Activated naive CD4-positive, alpha-beta T cell treated with anti-CD3 and anti-CD28 coated beads, Interleukin-2, amount 10 ng/mL, durations not matched to agents 7 days and 5 days (primary cell): ENCODE measurements at regions not wholly inside any gene's neighbourhood (a gene's known extent, or its start where the extent isn't known, plus 50 kb on each side); places are given as distances from the start of the nearest gene placed in this dataset.
A peak's percentile ranks its signal among the peaks of the same experiment; 100 is the strongest.
"Not testable (repeated sequence)": the region's sequence is repeated elsewhere in the genome, so short reads cannot be mapped to it uniquely, and the experiment has no call there.

Experiments used
- CTCF ChIA-PET: fragments of 350-600 bp; sonication (Branson Sonifier 250); formaldehyde crosslinking; loops from one replicate; lab custom pipeline; 2021; ENCODE audit warnings: antibody characterized with exemption; lab: Charles Lee
- DNase-seq: peaks from one replicate; pipeline ENCODE4 v3.0.0-alpha.2; 2020
- H3K27ac Mint-ChIP-seq: one replicate; pipeline ENCODE4 v1.8.0; 2021; ENCODE audit warnings: mild to moderate bottlenecking, moderate library complexity, mixed read lengths
- H3K27me3 Mint-ChIP-seq: one replicate; pipeline ENCODE4 v1.8.0; 2021; ENCODE audit warnings: mild to moderate bottlenecking, mixed read lengths
- H3K36me3 Mint-ChIP-seq: one replicate; pipeline ENCODE4 v1.8.0; 2021; ENCODE audit warnings: mixed read lengths
- H3K4me1 Mint-ChIP-seq: one replicate; pipeline ENCODE4 v1.8.0; 2021; ENCODE audit warnings: mixed read lengths
- H3K4me3 Mint-ChIP-seq: one replicate; pipeline ENCODE4 v1.8.0; 2021; ENCODE audit warnings: mild to moderate bottlenecking, moderate library complexity, mixed read lengths
- H3K9me3 Mint-ChIP-seq: one replicate; pipeline ENCODE4 v1.8.0; 2021; ENCODE audit warnings: mixed read lengths

- DNase-seq: no peak
- H3K27me3 Mint-ChIP-seq: no peaks in the 10 kb centered on the region
- peaks cover 43% of the 10 kb centered on the region for H3K36me3 Mint-ChIP-seq
- H3K27ac Mint-ChIP-seq: no peak overlapping the region
- peaks cover under 1% of the 10 kb centered on the region for H3K4me1 Mint-ChIP-seq
- no peak overlapping the region for H3K4me3 Mint-ChIP-seq
- CTCF ChIA-PET: interaction anchor here (1.5 kb wide), 1 partner anchor 9 kb away, joined by 4 read pairs; no protein-coding TSS in a partner anchor
- peaks cover 43% of the 10 kb centered on the region for H3K9me3 Mint-ChIP-seq
These were observed 278.7 kb upstream of the SATB1 start for GRCh38 chr3:18703798-18704197.

GRCh38 chr3:18693588-18694329 lies 268.6 kb upstream of the SATB1 start:
- H3K4me3 Mint-ChIP-seq, H3K4me1 Mint-ChIP-seq, H3K36me3 Mint-ChIP-seq, H3K27me3 Mint-ChIP-seq, CTCF ChIA-PET, DNase-seq, H3K27ac Mint-ChIP-seq: not testable (repeated sequence)
- H3K9me3 Mint-ChIP-seq: peaks cover 13% of the 10 kb centered on the region

DNA sequence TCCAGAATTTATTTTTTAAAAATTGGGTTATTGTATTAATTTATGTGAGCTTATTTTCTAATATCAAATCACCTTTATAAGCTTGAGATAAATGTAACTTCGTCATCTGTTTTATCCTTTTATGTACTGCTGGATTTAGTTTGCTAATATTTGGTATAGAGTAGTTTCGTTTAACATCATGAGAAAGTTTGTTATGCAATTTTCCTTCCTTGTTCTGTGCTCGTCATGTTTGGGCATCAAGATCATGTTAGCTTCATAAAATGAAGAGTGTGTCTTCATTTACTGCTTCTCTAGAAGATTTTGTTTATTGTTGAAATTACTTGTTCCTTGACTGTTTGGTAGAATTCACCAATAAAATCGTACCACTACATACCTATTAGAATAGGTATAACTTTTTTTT lies 262.1 kb upstream of the SATB1 start:
- H3K27ac Mint-ChIP-seq: no peak overlapping the region
- no peaks in the 10 kb centered on the region for H3K27me3 Mint-ChIP-seq
- CTCF ChIA-PET: interaction anchor here (0.7 to 1.0 kb wide), 2 partner anchors 71 to 395 kb away, joined by 3 read pairs; no protein-coding TSS in a partner anchor

GRCh38 chr3:18683900-18684299 lies 258.8 kb upstream of the SATB1 start:
- CTCF ChIA-PET: interaction anchor here (1.1 kb wide), 1 partner anchor 56 kb away, joined by 3 read pairs; no protein-coding TSS in a partner anchor
- no peak overlapping the region for H3K27ac Mint-ChIP-seq
- H3K9me3 Mint-ChIP-seq: peaks cover 26% of the 10 kb centered on the region
- no peaks in the 10 kb centered on the region for H3K27me3 Mint-ChIP-seq
- no peak overlapping the region for H3K4me3 Mint-ChIP-seq
- peaks cover 36% of the 10 kb centered on the region for H3K36me3 Mint-ChIP-seq
- peaks cover 43% of the 10 kb centered on the region for H3K4me1 Mint-ChIP-seq
- no peak for DNase-seq

More for the DNA sequence above, 262.1 kb upstream of the SATB1 start:
- peaks cover 26% of the 10 kb centered on the region for H3K9me3 Mint-ChIP-seq
- DNase-seq: no peak
- no peak overlapping the region for H3K4me3 Mint-ChIP-seq
- H3K4me1 Mint-ChIP-seq: peaks cover 14% of the 10 kb centered on the region
- peaks cover 34% of the 10 kb centered on the region for H3K36me3 Mint-ChIP-seq

DNA sequence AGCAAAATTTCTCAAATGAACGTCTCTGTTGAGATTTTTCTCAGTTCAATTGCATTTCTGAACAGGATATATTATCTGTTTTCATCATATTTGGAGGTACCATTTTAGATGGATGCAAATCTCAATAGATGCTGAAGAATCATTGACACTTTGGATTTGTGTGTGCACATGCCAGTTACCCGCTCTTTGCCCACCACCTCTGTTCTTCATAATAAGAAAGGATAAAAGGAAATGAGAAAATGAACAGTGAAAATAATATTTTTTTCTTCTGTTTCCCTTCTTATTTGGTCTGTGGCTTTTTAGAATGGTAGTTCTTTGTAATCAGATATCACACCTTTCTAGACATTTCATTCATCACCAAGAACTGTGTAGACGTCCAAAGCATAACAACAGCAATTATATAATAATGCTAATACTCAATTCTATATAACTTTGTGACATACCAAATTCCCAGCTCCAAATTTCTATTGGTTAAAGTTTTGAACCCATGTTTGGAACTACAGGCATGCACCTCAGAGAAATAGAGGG lies 256.7 kb upstream of the SATB1 start:
- Mint-ChIP-seq H3K4me1 (peaks cover 63% of the 10 kb centered on the region), H3K4me3 (no peak overlapping the region), H3K36me3 (peaks cover 43% of the 10 kb centered on the region), H3K27ac (peak overlapping the region; percentile 81), H3K27me3 (no peaks in the 10 kb centered on the region), H3K9me3 (peaks cover 31% of the 10 kb centered on the region)
- CTCF ChIA-PET: no interaction called here
- DNase-seq: no peak

GRCh38 chr3:18680758-18681157 lies 255.6 kb upstream of the SATB1 start:
- CTCF ChIA-PET: no interaction called here
- Mint-ChIP-seq H3K4me3 (no peak overlapping the region), H3K27me3 (no peaks in the 10 kb centered on the region), H3K27ac (peak overlapping the region; percentile 81), H3K36me3 (peaks cover 38% of the 10 kb centered on the region), H3K4me1 (peaks cover 70% of the 10 kb centered on the region), H3K9me3 (peaks cover 28% of the 10 kb centered on the region)
- DNase-seq: no peak

DNA sequence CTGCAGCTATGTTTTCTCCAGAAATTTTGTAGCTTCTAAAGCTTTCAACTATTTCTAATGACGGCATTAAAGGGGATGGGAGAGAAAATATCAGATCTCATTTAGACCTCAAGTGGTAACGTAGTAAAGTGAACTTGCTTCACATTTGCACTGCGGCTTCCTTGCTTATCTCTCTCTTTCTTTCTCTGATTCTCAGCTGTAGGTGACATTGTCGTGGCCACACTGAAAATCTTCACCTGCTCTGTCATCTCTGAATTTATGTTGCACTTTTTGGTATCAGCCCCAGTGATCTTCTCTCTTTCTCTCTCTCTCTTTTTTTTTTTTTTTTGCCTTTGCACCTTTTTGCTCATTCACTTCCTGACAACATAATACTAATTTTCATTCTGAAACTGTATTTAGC lies 254.1 kb upstream of the SATB1 start:
- peaks cover 29% of the 10 kb centered on the region for H3K36me3 Mint-ChIP-seq
- CTCF ChIA-PET: interaction anchor here (1.0 to 1.4 kb wide), 5 partner anchors 10 to 120 kb away, joined by 3 to 6 read pairs (median 5); no protein-coding TSS in a partner anchor
- H3K4me3 Mint-ChIP-seq: peak overlapping the region; percentile 34
- peaks cover 20% of the 10 kb centered on the region for H3K9me3 Mint-ChIP-seq
- peaks cover 79% of the 10 kb centered on the region for H3K4me1 Mint-ChIP-seq
- peak; percentile 60 for DNase-seq
- H3K27ac Mint-ChIP-seq: peak overlapping the region; percentile 89
- H3K27me3 Mint-ChIP-seq: no peaks in the 10 kb centered on the region

GRCh38 chr3:18675197-18675596 lies 250.1 kb upstream of the SATB1 start:
- Mint-ChIP-seq H3K27ac (no peak overlapping the region), H3K4me3 (no peak overlapping the region), H3K4me1 (peaks cover 60% of the 10 kb centered on the region), H3K27me3 (no peaks in the 10 kb centered on the region), H3K36me3 (peaks cover 14% of the 10 kb centered on the region), H3K9me3 (peaks cover 12% of the 10 kb centered on the region)
- no peak for DNase-seq
- CTCF ChIA-PET: no interaction called here

DNA sequence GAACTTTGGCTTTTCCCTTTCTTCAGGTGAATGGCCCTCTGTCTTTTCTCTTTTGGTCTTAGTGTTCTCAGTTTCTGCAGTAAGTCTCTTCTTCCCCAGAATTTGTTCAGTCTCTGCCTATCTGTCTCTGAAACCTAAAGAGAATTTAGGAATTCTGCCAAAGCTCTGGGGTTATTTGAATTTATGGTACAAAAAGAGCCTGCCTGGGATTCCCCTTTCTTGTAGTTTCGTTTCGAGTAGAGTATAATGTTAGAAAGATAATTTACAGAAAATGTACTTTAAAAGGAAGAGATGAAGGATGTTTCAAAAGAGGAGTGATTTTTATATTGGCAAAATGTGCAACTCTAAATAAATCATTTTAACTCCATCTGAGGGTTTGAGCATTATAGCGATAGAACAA lies 247.4 kb upstream of the SATB1 start:
- Mint-ChIP-seq H3K27me3 (no peaks in the 10 kb centered on the region), H3K27ac (peak overlapping the region; percentile 1), H3K4me1 (peaks cover 44% of the 10 kb centered on the region), H3K9me3 (peaks cover 12% of the 10 kb centered on the region), H3K4me3 (peak overlapping the region; percentile 10), H3K36me3 (peaks cover 15% of the 10 kb centered on the region)
- CTCF ChIA-PET: interaction anchor here (1.3 to 1.7 kb wide), 2 partner anchors 40 to 113 kb away, joined by 3 to 7 read pairs; no protein-coding TSS in a partner anchor
- no peak for DNase-seq

DNA sequence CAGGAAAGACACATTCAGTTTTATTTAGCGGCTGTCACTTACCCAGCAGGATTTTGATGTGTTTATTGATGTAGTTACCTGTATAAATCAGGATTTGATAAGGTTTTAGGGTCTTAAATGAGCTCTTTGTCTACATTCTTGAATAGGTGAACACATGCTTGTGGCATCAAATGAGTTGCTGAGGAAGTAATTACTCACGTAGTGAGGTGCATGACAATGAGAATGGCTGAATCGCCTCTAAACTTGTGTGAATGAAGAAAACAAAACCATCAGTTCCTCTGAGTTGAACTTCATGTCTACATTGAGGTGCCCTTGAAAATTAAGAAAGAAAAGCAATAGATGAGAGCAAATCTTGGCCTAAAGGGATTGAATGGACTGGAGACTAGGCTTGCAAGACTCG lies 245.6 kb upstream of the SATB1 start:
- Mint-ChIP-seq H3K4me1 (peaks cover 29% of the 10 kb centered on the region), H3K9me3 (peaks cover 7% of the 10 kb centered on the region), H3K4me3 (no peak overlapping the region), H3K27ac (peak overlapping the region; percentile 56), H3K36me3 (peaks cover 8% of the 10 kb centered on the region), H3K27me3 (no peaks in the 10 kb centered on the region)
- CTCF ChIA-PET: interaction anchor here (0.9 to 1.3 kb wide), 2 partner anchors 11 to 62 kb away, joined by 3 to 4 read pairs; no protein-coding TSS in a partner anchor
- DNase-seq: no peak

GRCh38 chr3:18669374-18669773 lies 244.2 kb upstream of the SATB1 start:
- Mint-ChIP-seq H3K27ac (no peak overlapping the region), H3K9me3 (peaks cover 5% of the 10 kb centered on the region), H3K4me3 (no peak overlapping the region), H3K27me3 (no peaks in the 10 kb centered on the region), H3K4me1 (peaks cover 21% of the 10 kb centered on the region), H3K36me3 (peaks cover 7% of the 10 kb centered on the region)
- CTCF ChIA-PET: interaction anchor here (1.3 kb wide), 2 partner anchors 9 to 10 kb away, joined by 4 to 5 read pairs; no protein-coding TSS in a partner anchor
- no peak for DNase-seq

DNA sequence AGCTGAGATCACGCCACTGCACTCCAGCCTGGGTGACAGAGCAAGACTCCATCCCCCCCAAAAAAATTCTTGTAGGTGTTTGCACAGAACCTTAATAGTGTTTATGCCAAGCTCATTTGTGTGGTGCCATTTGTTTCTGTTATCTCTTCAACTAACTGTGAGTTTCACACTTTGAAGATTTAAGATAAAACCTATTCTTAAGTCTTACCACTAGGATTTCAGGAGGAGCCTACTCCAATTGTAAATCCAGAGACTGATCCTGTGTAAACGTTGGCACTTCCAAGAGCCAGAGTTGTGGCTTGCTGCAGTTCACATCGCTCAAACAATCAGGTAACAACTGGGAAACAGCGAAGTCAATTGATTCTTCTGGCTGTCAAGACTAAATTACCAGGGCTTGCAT lies 242.4 kb upstream of the SATB1 start:
- peaks cover 7% of the 10 kb centered on the region for H3K9me3 Mint-ChIP-seq
- H3K36me3 Mint-ChIP-seq: peaks cover 13% of the 10 kb centered on the region
- peaks cover 18% of the 10 kb centered on the region for H3K4me1 Mint-ChIP-seq
- H3K27ac Mint-ChIP-seq: no peak overlapping the region
- no peaks in the 10 kb centered on the region for H3K27me3 Mint-ChIP-seq
- H3K4me3 Mint-ChIP-seq: no peak overlapping the region
- DNase-seq: no peak
- CTCF ChIA-PET: no interaction called here

- H3K4me3 Mint-ChIP-seq: no peak overlapping the region
- peaks cover 12% of the 10 kb centered on the region for H3K4me1 Mint-ChIP-seq
- H3K27ac Mint-ChIP-seq: no peak overlapping the region
- no peaks in the 10 kb centered on the region for H3K27me3 Mint-ChIP-seq
- CTCF ChIA-PET: no interaction called here
- H3K36me3 Mint-ChIP-seq: peaks cover 16% of the 10 kb centered on the region
- no peak for DNase-seq
- peaks cover 4% of the 10 kb centered on the region for H3K9me3 Mint-ChIP-seq
These were observed 241.5 kb upstream of the SATB1 start for GRCh38 chr3:18666655-18667054.

- Mint-ChIP-seq H3K4me3 (no peak overlapping the region), H3K9me3 (peaks cover 11% of the 10 kb centered on the region), H3K27ac (no peak overlapping the region), H3K27me3 (no peaks in the 10 kb centered on the region), H3K36me3 (peaks cover 17% of the 10 kb centered on the region), H3K4me1 (peaks cover 36% of the 10 kb centered on the region)
- CTCF ChIA-PET: interaction anchor here (0.8 kb wide), 1 partner anchor 10 kb away, joined by 4 read pairs; no protein-coding TSS in a partner anchor
- no peak for DNase-seq
These were observed 234.9 kb upstream of the SATB1 start for GRCh38 chr3:18660059-18660458.
